Fibroblast of lung (primary cell): ENCODE measurements at regions not wholly inside any gene's neighbourhood (a gene's known extent, or its start where the extent isn't known, plus 50 kb on each side); places are given as distances from the start of the nearest gene placed in this dataset.

ENCODE experiments used
- DNase-seq, 2 donors: peaks; one replicate each; pipeline versions ENCODE4 v3.0.0 to v3.0.0-alpha.2; 2010; ENCODE audit warnings: low read depth in 2 of 2
- H2AFZ ChIP-seq: 2 replicates; pipeline ENCODE4 v1.5.1; 2012; ENCODE audit warnings: low read length, control low read depth, inconsistent platforms
- H3K27ac ChIP-seq: 2 replicates; pipeline ENCODE4 v1.5.1; 2011; ENCODE audit warnings: low read length, control low read depth; ENCODE audit not compliant: insufficient read depth
- H3K27me3 ChIP-seq: 2 replicates; pipeline ENCODE4 v1.5.1; 2011; ENCODE audit warnings: mild to moderate bottlenecking, low read length; ENCODE audit not compliant: control insufficient read depth, insufficient read depth
- H3K36me3 ChIP-seq: 2 replicates; pipeline ENCODE4 v1.5.1; 2011; ENCODE audit warnings: low read length; ENCODE audit not compliant: control insufficient read depth, insufficient read depth
- H3K4me1 ChIP-seq: 2 replicates; pipeline ENCODE4 v1.5.1; 2011; ENCODE audit warnings: low read length; ENCODE audit not compliant: control insufficient read depth, insufficient read depth; ENCODE audit errors: extremely low read depth
- H3K4me2 ChIP-seq: 2 replicates; pipeline ENCODE4 v1.5.1; 2011; ENCODE audit warnings: low read length, control low read depth; ENCODE audit not compliant: insufficient read depth; ENCODE audit errors: extremely low read depth
- H3K4me3 ChIP-seq, 4 experiments: fragments of 200-600 bp in 1 of 4; sonication (generic) in 1 of 4; replicated peaks in 1 of 4; 2 replicates each; pipeline ENCODE4 v1.5.1; 2011 to 2016; ENCODE audit warnings: low read length in 4 of 4, low read depth in 3 of 4, mild to moderate bottlenecking in 3 of 4, control low read depth in 2 of 4, inconsistent platforms in 1 of 4, mixed read lengths in 1 of 4; ENCODE audit not compliant: insufficient read depth in 1 of 4; ENCODE audit errors: control extremely low read depth in 1 of 4
- H3K79me2 ChIP-seq: 2 replicates; pipeline ENCODE4 v1.5.1; 2012; ENCODE audit warnings: mild to moderate bottlenecking, low read length, inconsistent platforms; ENCODE audit not compliant: control insufficient read depth, insufficient read depth
- H3K9ac ChIP-seq: 2 replicates; pipeline ENCODE4 v1.5.1; 2011; ENCODE audit warnings: mild to moderate bottlenecking, low read length, control low read depth; ENCODE audit not compliant: insufficient read depth
- H3K9me3 ChIP-seq: 2 replicates; pipeline ENCODE4 v1.5.1; 2012; ENCODE audit warnings: low read depth, low read length; ENCODE audit not compliant: control insufficient read depth, insufficient read depth
- H4K20me1 ChIP-seq: 2 replicates; pipeline ENCODE4 v1.5.1; 2011; ENCODE audit warnings: low read length; ENCODE audit not compliant: control insufficient read depth, insufficient read depth; ENCODE audit errors: extremely low read depth
- CTCF ChIP-seq, 2 donors: IDR thresholded peaks in 1 of 2; conservative IDR thresholded peaks in 1 of 2; 1 replicate in 1 of 2; 2 replicates in 1 of 2; pipeline ENCODE4 v1.5.1; 2011 to 2012; ENCODE audit warnings: low read length in 2 of 2, control low read depth in 1 of 2, inconsistent platforms in 1 of 2, low read depth in 1 of 2, mild to moderate bottlenecking in 1 of 2
- EZH2 ChIP-seq: IDR thresholded peaks from 2 replicates; pipeline ENCODE4 v1.5.1; 2012; ENCODE audit warnings: low read length, control low read depth, mild to moderate bottlenecking; ENCODE audit errors: missing control alignments

DNA sequence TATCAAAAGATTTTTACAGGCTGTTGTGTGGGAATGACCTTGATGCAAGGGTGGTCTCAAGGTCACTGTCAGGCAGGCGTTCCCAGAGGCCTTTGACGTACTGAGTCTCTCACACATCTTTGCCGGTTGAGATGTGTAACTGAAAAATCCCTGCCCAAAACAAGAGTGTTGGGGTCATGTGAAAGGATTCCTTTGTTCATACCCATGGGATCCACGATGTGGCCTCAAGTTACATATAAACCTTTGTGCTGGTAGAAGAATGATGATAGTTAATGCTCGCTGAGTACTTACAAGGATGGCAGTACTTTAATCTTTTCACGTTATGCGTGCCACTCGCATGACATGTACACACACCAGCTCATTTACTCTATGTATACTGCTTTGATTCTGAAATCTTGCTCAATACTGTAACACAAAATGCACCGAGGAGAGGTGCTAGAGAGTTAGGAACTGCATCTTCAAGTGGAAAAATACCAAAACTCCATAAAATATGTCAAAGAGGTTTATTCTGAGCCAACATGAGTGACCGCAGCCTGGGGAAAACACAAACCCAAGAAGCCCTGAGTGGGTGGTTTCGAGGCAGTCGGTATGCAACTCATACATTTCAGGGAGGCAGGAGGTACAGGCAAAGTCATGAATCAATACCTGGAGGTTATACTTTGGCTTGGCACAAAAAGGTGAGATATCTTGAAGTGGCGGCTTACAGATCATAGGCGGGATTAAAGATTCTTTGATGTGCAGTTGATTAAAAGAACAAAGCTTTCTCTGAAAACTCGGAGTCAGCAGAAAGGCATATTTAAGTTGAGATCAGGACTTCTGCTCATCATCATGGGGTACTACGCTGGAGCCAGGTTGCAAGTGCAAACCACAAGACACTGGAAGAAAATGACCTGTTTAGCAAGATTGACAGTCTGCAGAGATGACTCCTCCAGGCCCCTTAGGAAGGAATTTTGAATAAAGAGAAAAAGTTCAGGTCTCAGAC is 87.4 kb upstream of the ARHGEF7 start:
- Histone ChIP-seq H2AFZ (no peak overlapping the region), H3K36me3 (no peaks in the 10 kb centered on the region), H4K20me1 (no peaks in the 10 kb centered on the region), H3K4me1 (peaks cover 3% of the 10 kb centered on the region), H3K27ac (no peak overlapping the region), H3K9me3 (no peaks in the 10 kb centered on the region), H3K4me2 (no peak overlapping the region), H3K27me3 (no peaks in the 10 kb centered on the region), H3K4me3 (no peak overlapping the region), H3K79me2 (no peaks in the 10 kb centered on the region), H3K9ac (no peak overlapping the region)
- TF ChIP-seq CTCF (conservative IDR thresholded peaks at IDR 0.05 in 1 of 2, IDR thresholded peaks at IDR 0.05 in 1 of 2; ENCODE audit: low read depth in 1 of 2, low read length in 2 of 2) (peak; percentile 16), EZH2 (no peak)
- DNase-seq: peak in 1 of 2 donors; percentile 55

- Histone ChIP-seq H3K4me3 (no peak overlapping the region), H3K27ac (no peak overlapping the region), H3K27me3 (no peaks in the 10 kb centered on the region), H3K9ac (no peak overlapping the region), H3K9me3 (no peaks in the 10 kb centered on the region), H4K20me1 (no peaks in the 10 kb centered on the region), H3K4me1 (peaks cover 3% of the 10 kb centered on the region), H2AFZ (no peak overlapping the region), H3K79me2 (no peaks in the 10 kb centered on the region), H3K4me2 (no peak overlapping the region), H3K36me3 (no peaks in the 10 kb centered on the region)
- no peak for DNase-seq
- TF ChIP-seq CTCF (conservative IDR thresholded peaks at IDR 0.05 in 1 of 2, IDR thresholded peaks at IDR 0.05 in 1 of 2; ENCODE audit: low read depth in 1 of 2, low read length in 2 of 2): no peak
- no peak for TF ChIP-seq EZH2
Measured at GRCh38 chr13:111025310-111025709, 89.8 kb upstream of the ARHGEF7 start.

GRCh38 chr13:111022886-111023285 is 92.2 kb upstream of the ARHGEF7 start:
- Histone ChIP-seq H2AFZ (no peak overlapping the region), H3K79me2 (no peaks in the 10 kb centered on the region), H3K4me3 (no peak overlapping the region), H3K9me3 (no peaks in the 10 kb centered on the region), H4K20me1 (no peaks in the 10 kb centered on the region), H3K36me3 (no peaks in the 10 kb centered on the region), H3K9ac (no peak overlapping the region), H3K4me1 (peaks cover 3% of the 10 kb centered on the region), H3K4me2 (no peak overlapping the region), H3K27me3 (no peaks in the 10 kb centered on the region), H3K27ac (no peak overlapping the region)
- no peak for DNase-seq
- TF ChIP-seq CTCF (conservative IDR thresholded peaks at IDR 0.05 in 1 of 2, IDR thresholded peaks at IDR 0.05 in 1 of 2; ENCODE audit: low read depth in 1 of 2, low read length in 2 of 2): no peak
- no peak for TF ChIP-seq EZH2
